Nephron progenitor cell (in vitro differentiated cells): ENCODE measurements at regions not wholly inside any gene's neighbourhood (a gene's known extent, or its start where the extent isn't known, plus 50 kb on each side); places are given as distances from the start of the nearest gene placed in this dataset.
A peak's percentile ranks its signal among the peaks of the same experiment; 100 is the strongest.

Experiments
- DNase-seq: peaks from one replicate; pipeline ENCODE4 v3.0.0; 2021
- H3K27ac Mint-ChIP-seq: 2 replicates; pipeline ENCODE4 v1.8.0; 2021; ENCODE audit warnings: mild to moderate bottlenecking, moderate library complexity, mixed read lengths
- H3K27me3 Mint-ChIP-seq: 2 replicates; pipeline ENCODE4 v1.8.0; 2021; ENCODE audit warnings: mild to moderate bottlenecking, low read depth, mixed read lengths; ENCODE audit not compliant: poor library complexity
- H3K36me3 Mint-ChIP-seq: 2 replicates; pipeline ENCODE4 v1.8.0; 2021; ENCODE audit warnings: low read depth, mixed read lengths
- H3K4me1 Mint-ChIP-seq: 2 replicates; pipeline ENCODE4 v1.8.0; 2021; ENCODE audit warnings: mixed read lengths
- H3K4me3 Mint-ChIP-seq: 2 replicates; pipeline ENCODE4 v1.8.0; 2021; ENCODE audit warnings: mild to moderate bottlenecking, moderate library complexity, mixed read lengths
- H3K9me3 Mint-ChIP-seq: 2 replicates; pipeline ENCODE4 v1.8.0; 2021; ENCODE audit warnings: mild to moderate bottlenecking, moderate library complexity, mixed read lengths
- CTCF ChIP-seq: fragments of 200-600 bp; sonication (generic); IDR thresholded peaks from 2 replicates; pipeline ENCODE4 v1.5.0; 2021; ENCODE audit warnings: antibody characterized with exemption

DNA sequence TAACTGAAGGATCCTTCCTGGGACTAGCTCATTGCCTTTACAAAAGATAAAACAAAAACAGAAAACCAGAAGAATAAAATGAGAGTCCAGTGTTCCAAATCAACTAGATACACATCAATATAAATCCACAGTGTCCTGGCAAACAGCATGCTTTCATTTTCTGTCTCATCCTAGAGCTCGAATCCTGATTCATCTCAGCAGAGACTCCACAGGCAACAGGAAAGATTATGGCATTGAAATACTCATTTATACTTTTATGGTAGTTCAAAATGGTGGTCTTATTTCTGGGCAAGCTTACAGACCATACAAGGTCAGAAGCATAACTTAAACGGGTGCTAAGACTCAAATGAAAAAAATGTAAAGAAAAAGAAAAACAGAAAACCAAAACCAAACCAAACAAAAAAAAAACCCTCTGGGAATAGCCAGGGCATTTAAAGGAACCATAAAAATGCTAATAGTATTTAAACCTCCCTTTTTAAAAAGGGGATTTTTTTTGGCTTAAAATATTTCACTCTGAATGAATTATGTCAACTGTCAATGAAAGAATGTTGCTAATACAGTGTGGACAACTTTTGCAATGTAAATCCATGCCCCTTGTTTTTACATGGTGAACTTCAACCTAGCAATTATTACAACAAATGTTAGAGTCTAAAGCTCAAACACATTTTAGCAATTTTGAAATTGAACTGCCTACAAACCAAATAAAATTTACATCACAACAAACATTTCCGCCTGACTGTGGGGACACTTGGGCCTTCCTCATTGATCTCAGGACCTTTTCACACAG is 57.9 kb downstream of the GPR101 start:
- Mint-ChIP-seq H3K9me3 (peaks cover 63% of the 10 kb centered on the region), H3K27me3 (peaks cover 3% of the 10 kb centered on the region), H3K27ac (no peak overlapping the region), H3K4me3 (no peak overlapping the region), H3K4me1 (no peaks in the 10 kb centered on the region), H3K36me3 (peaks cover 8% of the 10 kb centered on the region)
- TF ChIP-seq CTCF = no peak
- DNase-seq = no peak

DNA sequence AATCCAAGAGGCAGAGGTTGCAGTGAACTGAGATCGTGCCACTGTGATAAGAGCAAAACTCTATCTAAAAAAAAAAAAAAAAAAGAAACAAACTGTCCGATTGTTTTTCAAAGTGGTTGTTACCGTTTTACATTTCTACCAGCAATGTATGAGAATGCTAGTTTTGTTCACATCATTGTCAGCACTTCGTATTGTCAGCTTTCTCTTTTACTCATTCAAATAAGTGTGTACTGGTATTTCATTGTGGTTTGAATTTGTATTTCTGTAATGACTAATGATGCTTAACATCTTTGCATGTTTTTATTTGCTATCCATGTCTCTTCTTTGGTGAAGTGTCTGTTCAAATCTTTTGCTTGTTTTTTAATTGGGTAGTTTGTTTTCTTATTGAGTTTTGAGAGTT is 65.8 kb downstream of the GPR101 start:
- Mint-ChIP-seq H3K9me3 (peaks cover 43% of the 10 kb centered on the region), H3K4me1 (no peaks in the 10 kb centered on the region), H3K36me3 (no peaks in the 10 kb centered on the region), H3K27me3 (peaks cover 3% of the 10 kb centered on the region), H3K4me3 (no peak overlapping the region), H3K27ac (no peak overlapping the region)
- no peak for TF ChIP-seq CTCF
- DNase-seq = no peak

DNA sequence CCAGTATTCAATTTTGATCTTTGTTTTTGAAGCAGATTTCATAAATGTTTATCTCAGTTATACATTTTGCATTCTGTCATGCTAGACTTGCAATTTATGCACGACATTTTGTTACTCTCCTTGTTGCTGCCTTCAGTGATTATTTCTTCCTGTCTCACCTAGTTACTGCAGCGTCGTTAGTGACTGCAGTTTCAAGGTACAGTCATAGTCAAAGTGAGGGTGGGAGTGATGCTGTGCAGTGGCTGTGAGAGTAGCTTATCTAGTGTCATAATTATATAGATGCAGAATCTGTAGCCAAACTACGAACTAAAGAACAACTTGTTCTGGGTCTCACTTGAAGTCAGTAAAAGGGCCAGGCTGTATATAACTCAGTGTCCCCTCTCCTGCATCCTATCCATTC is 69.8 kb downstream of the GPR101 start:
- H3K4me1 Mint-ChIP-seq = no peaks in the 10 kb centered on the region
- peaks cover 31% of the 10 kb centered on the region for H3K9me3 Mint-ChIP-seq
- no peaks in the 10 kb centered on the region for H3K36me3 Mint-ChIP-seq
- no peak overlapping the region for H3K27ac Mint-ChIP-seq
- H3K4me3 Mint-ChIP-seq = no peak overlapping the region
- no peak for TF ChIP-seq CTCF
- DNase-seq = no peak
- H3K27me3 Mint-ChIP-seq = no peaks in the 10 kb centered on the region

GRCh38 chrX:136961594-136962135 is 72.1 kb downstream of the GPR101 start:
- Mint-ChIP-seq H3K4me3 (no peak overlapping the region), H3K36me3 (no peaks in the 10 kb centered on the region), H3K4me1 (no peaks in the 10 kb centered on the region), H3K9me3 (peaks cover 34% of the 10 kb centered on the region), H3K27me3 (no peaks in the 10 kb centered on the region), H3K27ac (no peak overlapping the region)
- DNase-seq = no peak
- TF ChIP-seq CTCF = no peak

GRCh38 chrX:136954930-136955329 is 74.4 kb upstream of the RBMX start:
- Mint-ChIP-seq H3K36me3 (peaks cover 5% of the 10 kb centered on the region), H3K27ac (no peak overlapping the region), H3K27me3 (no peaks in the 10 kb centered on the region), H3K9me3 (peaks cover 27% of the 10 kb centered on the region), H3K4me3 (no peak overlapping the region), H3K4me1 (no peaks in the 10 kb centered on the region)
- DNase-seq = no peak
- TF ChIP-seq CTCF = peak; percentile 23
